ENCODE measurements at regions not wholly inside any gene's neighbourhood (a gene's known extent, or its start where the extent isn't known, plus 50 kb on each side); places are given as distances from the start of the nearest gene placed in this dataset.

DNA sequence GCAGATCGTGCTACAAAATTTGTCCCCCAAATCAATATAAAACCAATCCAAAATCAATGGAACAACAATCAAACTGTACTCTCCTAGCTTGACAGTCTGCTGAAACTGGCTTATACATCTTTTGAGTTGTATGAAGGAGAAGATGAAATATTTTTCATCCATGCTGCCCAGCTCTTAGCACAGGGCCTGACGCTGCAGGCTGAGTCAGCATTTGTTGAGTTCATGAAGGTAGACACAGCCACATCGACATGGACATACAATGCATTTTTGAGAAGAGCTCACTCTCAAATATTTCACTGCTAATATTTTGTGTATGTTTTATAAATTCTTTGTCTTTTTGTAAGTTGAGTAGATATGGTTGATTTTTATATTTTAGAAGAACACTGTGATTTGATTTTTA is 327.3 kb downstream of the OTOL1 start:
- TF ChIP-seq POLR2A (IDR thresholded peaks at IDR 0.05) (no peak), EP300 (IDR thresholded peaks at IDR 0.05) (no peak), POLR2AphosphoS5 (IDR thresholded peaks at IDR 0.05) (no peak)
- TF ChIP-seq, protein P1, sequence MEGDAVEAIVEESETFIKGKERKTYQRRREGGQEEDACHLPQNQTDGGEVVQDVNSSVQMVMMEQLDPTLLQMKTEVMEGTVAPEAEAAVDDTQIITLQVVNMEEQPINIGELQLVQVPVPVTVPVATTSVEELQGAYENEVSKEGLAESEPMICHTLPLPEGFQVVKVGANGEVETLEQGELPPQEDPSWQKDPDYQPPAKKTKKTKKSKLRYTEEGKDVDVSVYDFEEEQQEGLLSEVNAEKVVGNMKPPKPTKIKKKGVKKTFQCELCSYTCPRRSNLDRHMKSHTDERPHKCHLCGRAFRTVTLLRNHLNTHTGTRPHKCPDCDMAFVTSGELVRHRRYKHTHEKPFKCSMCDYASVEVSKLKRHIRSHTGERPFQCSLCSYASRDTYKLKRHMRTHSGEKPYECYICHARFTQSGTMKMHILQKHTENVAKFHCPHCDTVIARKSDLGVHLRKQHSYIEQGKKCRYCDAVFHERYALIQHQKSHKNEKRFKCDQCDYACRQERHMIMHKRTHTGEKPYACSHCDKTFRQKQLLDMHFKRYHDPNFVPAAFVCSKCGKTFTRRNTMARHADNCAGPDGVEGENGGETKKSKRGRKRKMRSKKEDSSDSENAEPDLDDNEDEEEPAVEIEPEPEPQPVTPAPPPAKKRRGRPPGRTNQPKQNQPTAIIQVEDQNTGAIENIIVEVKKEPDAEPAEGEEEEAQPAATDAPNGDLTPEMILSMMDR (IDR thresholded peaks at IDR 0.05): no peak
- no peak overlapping the region for H3K4me3 ChIP-seq
- H3K36me3 ChIP-seq: no peaks in the 10 kb centered on the region
- no peak for DNase-seq
- intact Hi-C loops (cut with DNase I; ENCODE audit: low total_unique reads): no loop called here
- H3K9me3 ChIP-seq: no peaks in the 10 kb centered on the region
- H3K27me3 ChIP-seq: no peaks in the 10 kb centered on the region
- H3K4me1 ChIP-seq: no peaks in the 10 kb centered on the region
- no peak overlapping the region for H3K27ac ChIP-seq
- WGBS, 5 donors: 85 to 96% (median 89%) methylated on average over 3 of the region's 3 CpGs

DNA sequence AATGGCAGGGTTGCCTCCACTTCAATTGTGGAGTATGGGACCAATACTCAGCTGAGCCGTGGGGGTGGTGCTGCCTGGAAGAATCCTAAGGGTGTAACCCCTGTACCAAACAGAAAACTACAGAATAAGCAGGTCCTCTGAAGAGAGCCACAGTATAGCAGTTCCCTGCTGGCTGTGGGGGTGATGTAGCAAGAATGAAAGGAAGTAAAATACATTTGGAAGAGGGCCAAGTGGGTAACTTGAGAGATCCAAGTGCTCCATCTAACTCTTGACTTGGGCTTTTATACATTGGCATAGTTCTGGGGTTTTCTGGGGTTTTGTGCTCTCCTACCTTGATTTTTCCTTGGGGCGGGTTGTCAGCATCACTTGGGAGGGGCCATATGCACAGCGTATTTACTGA is 341.4 kb downstream of the OTOL1 start:
- intact Hi-C loops (cut with DNase I; ENCODE audit: low total_unique reads): no loop called here
- TF ChIP-seq POLR2AphosphoS5 (IDR thresholded peaks at IDR 0.05) (no peak), POLR2A (IDR thresholded peaks at IDR 0.05) (no peak), EP300 (IDR thresholded peaks at IDR 0.05) (no peak)
- TF ChIP-seq, protein P1 (IDR thresholded peaks at IDR 0.05): no peak
- 84 to 92% (median 90%) methylated on average over 3 of the region's 3 CpGs for whole genome bisulfite sequencing, 5 donors
- Histone ChIP-seq H3K27ac (no peak overlapping the region), H3K27me3 (no peaks in the 10 kb centered on the region), H3K36me3 (no peaks in the 10 kb centered on the region), H3K9me3 (no peaks in the 10 kb centered on the region), H3K4me1 (no peaks in the 10 kb centered on the region), H3K4me3 (no peak overlapping the region)
- no peak for DNase-seq

DNA sequence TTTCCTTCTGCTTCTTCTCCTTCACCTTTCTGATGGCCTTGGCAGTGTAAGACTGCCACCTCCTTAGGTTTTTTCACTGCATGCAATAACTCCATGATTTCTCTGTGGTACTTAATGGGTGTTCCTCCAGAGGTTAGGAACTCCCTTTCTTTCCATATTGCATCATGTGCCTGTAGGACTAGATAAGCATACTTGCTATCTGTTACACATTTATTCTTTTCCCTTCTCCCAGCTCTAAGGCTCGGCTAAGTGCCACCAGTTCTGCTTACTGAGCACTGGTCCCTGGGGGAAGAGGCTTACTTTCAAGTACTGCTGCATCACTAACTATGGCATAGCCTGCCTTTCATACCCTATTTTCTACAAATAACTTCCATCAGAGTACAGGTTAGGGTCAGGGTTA is 351.8 kb downstream of the OTOL1 start:
- no peaks in the 10 kb centered on the region for H3K36me3 ChIP-seq
- H3K4me1 ChIP-seq: no peaks in the 10 kb centered on the region
- no peak overlapping the region for H3K4me3 ChIP-seq
- no peak for DNase-seq
- TF ChIP-seq, protein P1 (IDR thresholded peaks at IDR 0.05): no peak
- no peak for TF ChIP-seq POLR2A (IDR thresholded peaks at IDR 0.05)
- no peak for TF ChIP-seq POLR2AphosphoS5 (IDR thresholded peaks at IDR 0.05)
- no peak for TF ChIP-seq EP300 (IDR thresholded peaks at IDR 0.05)
- H3K27ac ChIP-seq: no peak overlapping the region
- 33 to 83% (median 63%) methylated on average over 1 of the region's 1 CpG for WGBS, 5 donors
- H3K27me3 ChIP-seq: no peaks in the 10 kb centered on the region
- intact Hi-C loops (cut with DNase I; ENCODE audit: low total_unique reads): no loop called here
- H3K9me3 ChIP-seq: no peaks in the 10 kb centered on the region

DNA sequence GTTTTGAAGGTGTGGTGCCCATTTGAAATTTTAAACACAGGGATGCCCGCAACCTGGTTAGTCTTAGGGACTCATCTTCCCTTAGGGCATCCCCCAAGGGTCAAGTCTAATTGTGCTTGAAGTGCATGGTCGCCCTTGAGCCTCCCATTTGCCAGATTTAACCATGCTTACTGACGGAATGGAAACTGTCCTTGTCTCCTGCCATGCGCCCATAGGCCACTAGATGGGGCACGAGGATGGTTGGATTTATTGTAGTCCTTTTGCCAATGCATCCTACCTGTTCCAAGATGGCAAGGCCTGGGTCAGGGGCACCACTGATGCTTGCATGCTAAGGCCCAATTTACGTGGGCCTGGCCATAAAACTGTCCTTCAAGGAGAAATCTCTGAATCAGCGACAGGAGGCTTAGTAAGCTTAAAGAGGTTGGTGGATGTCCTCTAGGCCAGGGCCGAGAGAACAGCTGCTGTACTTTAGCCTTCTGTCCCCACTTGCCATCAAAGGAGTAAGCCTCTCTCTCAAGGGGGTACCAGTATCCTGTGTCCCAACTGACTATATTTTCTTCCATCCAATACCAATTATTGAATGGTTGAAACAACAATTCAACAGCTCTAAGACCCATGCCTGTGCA is 355.4 kb downstream of the OTOL1 start:
- TF ChIP-seq POLR2A (IDR thresholded peaks at IDR 0.05) (no peak), EP300 (IDR thresholded peaks at IDR 0.05) (no peak), POLR2AphosphoS5 (IDR thresholded peaks at IDR 0.05) (no peak)
- TF ChIP-seq, protein P1 (IDR thresholded peaks at IDR 0.05): peak in 5 of 7 experiments; percentile 47 to 64 (median 61)
- Histone ChIP-seq H3K27ac (no peak overlapping the region), H3K4me3 (no peak overlapping the region), H3K27me3 (no peaks in the 10 kb centered on the region), H3K4me1 (no peaks in the 10 kb centered on the region), H3K9me3 (no peaks in the 10 kb centered on the region), H3K36me3 (no peaks in the 10 kb centered on the region)
- DNase-seq: peak; percentile 57 to 61
- intact Hi-C loops (cut with DNase I; ENCODE audit: low total_unique reads): no loop called here
- 39 to 52% (median 49%) methylated on average over 7 to 8 of the region's 8 CpGs for WGBS, 5 donors
